Endothelial cell of umbilical vein (primary cell): ENCODE measurements at regions not wholly inside any gene's neighbourhood (a gene's known extent, or its start where the extent isn't known, plus 50 kb on each side); places are given as distances from the start of the nearest gene placed in this dataset.
"Not testable (repeated sequence)": the region's sequence is repeated elsewhere in the genome, so short reads cannot be mapped to it uniquely, and the experiment has no call there.

Experiments used
- BruUV-seq: library from RNA; stranded (reverse); fragments of 400-500 nt; replicated peaks from 2 replicates; lab custom pipeline; 2021; lab: Mats Ljungman, UMichigan
- CTCF ChIA-PET: fragments of 300-600, 350-600 bp; sonication (Branson Sonifier 250); formaldehyde crosslinking; loops from one replicate; lab custom pipeline; 2021; ENCODE audit warnings: antibody characterized with exemption, inconsistent platforms; lab: Charles Lee
- POLR2A ChIA-PET: fragments of 300-600, 350-600 bp; sonication (Branson Sonifier 250); formaldehyde crosslinking; loops from one replicate; lab custom pipeline; 2021; ENCODE audit warnings: antibody characterized with exemption, inconsistent platforms; lab: Charles Lee
- DNase-seq: peaks from one replicate; pipeline ENCODE4 v3.0.0-alpha.2; 2011; ENCODE audit warnings: low read depth, low spot score
- FAIRE-seq: peaks from 2 replicates; lab custom pipeline; 2011; peaks lifted over from hg19 to GRCh38; lab: Jason Lieb, UNC
- H2AFZ ChIP-seq: 2 replicates; pipeline ENCODE4 v1.6.0; 2012; ENCODE audit warnings: low read depth, low read length, control low read depth, inconsistent platforms
- H3K27ac ChIP-seq: 2 replicates; pipeline ENCODE4 v1.5.1; 2011; ENCODE audit warnings: low read depth, mild to moderate bottlenecking, control low read depth, low read length, moderate library complexity; ENCODE audit not compliant: insufficient read depth
- H3K27me3 ChIP-seq, 2 experiments: 2 replicates each; pipeline versions ENCODE4 v1.6.0 to v1.6.1; 2011; ENCODE audit warnings: low read length in 2 of 2, mixed read lengths in 1 of 2; ENCODE audit not compliant: control insufficient read depth in 2 of 2, insufficient read depth in 2 of 2
- H3K36me3 ChIP-seq, 2 experiments: 2 replicates in 1 of 2; 3 replicates in 1 of 2; pipeline ENCODE4 v1.5.1; 2011; ENCODE audit warnings: low read length in 2 of 2, mild to moderate bottlenecking in 1 of 2, moderate library complexity in 1 of 2; ENCODE audit not compliant: control insufficient read depth in 2 of 2, insufficient read depth in 2 of 2; ENCODE audit errors: extremely low read depth in 1 of 2
- H3K4me1 ChIP-seq: 3 replicates; pipeline ENCODE4 v1.5.1; 2011; ENCODE audit warnings: mild to moderate bottlenecking, low read length; ENCODE audit not compliant: control insufficient read depth, insufficient read depth; ENCODE audit errors: extremely low read depth
- H3K4me2 ChIP-seq: 2 replicates; pipeline ENCODE4 v1.6.1; 2011; ENCODE audit warnings: low read length, control low read depth, mixed read lengths; ENCODE audit not compliant: insufficient read depth
- H3K4me3 ChIP-seq, 3 experiments: fragments of 200-600 bp in 1 of 3; sonication (generic), shearing (Covaris generic) in 1 of 3; replicated peaks in 1 of 3; 2 replicates each; pipeline ENCODE4 v1.5.1; 2011 to 2016; ENCODE audit warnings: control low read depth in 3 of 3, low read length in 3 of 3, mild to moderate bottlenecking in 2 of 3, inconsistent platforms in 1 of 3, low read depth in 1 of 3, moderate library complexity in 1 of 3; ENCODE audit not compliant: insufficient read depth in 1 of 3
- H3K79me2 ChIP-seq: 2 replicates; pipeline ENCODE4 v1.6.0; 2012; ENCODE audit warnings: low read length, inconsistent platforms; ENCODE audit not compliant: control insufficient read depth, insufficient read depth
- H3K9ac ChIP-seq: replicated peaks from 2 replicates; pipeline ENCODE3; 2011; ENCODE audit warnings: low read length, control low read depth; ENCODE audit not compliant: insufficient read depth; ENCODE audit errors: extremely low read depth
- H3K9me1 ChIP-seq: replicated peaks from 3 replicates; pipeline ENCODE4 v1.6.0; 2011; ENCODE audit warnings: mild to moderate bottlenecking, low read length; ENCODE audit not compliant: control insufficient read depth, insufficient read depth; ENCODE audit errors: extremely low read depth
- H3K9me3 ChIP-seq: replicated peaks from 2 replicates; pipeline ENCODE4 v1.5.1; 2012; ENCODE audit warnings: low read length, inconsistent platforms; ENCODE audit not compliant: control insufficient read depth, insufficient read depth
- H4K20me1 ChIP-seq: replicated peaks from 2 replicates; pipeline ENCODE3; 2011; ENCODE audit warnings: mild to moderate bottlenecking, low read length; ENCODE audit not compliant: control insufficient read depth, insufficient read depth; ENCODE audit errors: extremely low read depth
- dilution Hi-C: fragments of 300-500 bp; cut with MboI; formaldehyde crosslinking; loops from one replicate; pipeline ENCODE4 v1.15.0; 2019; ENCODE audit warnings: low sequenced_read_pairs; ENCODE audit not compliant: extremely low pct_ligation_motif_present
- intact Hi-C: fragments of 100-400 bp; cut with micrococcal nuclease; formaldehyde crosslinking; loops from one replicate; pipeline ENCODE4 v1.10.0; 2022

DNA sequence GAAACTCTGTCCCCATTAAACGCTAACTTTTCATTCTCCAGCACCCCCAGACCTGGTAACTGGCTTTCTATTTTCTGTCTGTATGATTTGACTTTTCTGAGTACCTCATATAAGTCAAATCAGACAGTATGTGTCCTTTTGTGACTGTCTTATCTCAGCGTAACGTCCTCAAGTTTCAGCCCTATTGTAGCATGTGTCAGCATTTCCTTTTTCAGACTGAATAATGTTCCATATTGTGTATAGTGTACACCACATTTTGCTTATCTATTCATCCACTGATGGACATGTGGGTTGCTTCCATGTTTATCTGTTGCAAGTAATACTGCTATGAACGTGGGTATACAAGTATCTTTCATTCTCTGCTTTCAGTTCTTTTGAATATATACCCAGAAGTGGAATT is 242.4 kb downstream of the RTP5 start:
- H3K27me3 ChIP-seq, H3K9ac ChIP-seq, dilution Hi-C loops, BruUV-seq, H3K9me3 ChIP-seq, H4K20me1 ChIP-seq, H3K36me3 ChIP-seq, H3K79me2 ChIP-seq, CTCF ChIA-PET, H3K27ac ChIP-seq, H3K4me2 ChIP-seq, H3K4me3 ChIP-seq, H3K4me1 ChIP-seq, H2AFZ ChIP-seq, POLR2A ChIA-PET, H3K9me1 ChIP-seq, FAIRE-seq, intact Hi-C loops, DNase-seq: not testable (repeated sequence)

- H3K9me1 ChIP-seq, H4K20me1 ChIP-seq, H3K79me2 ChIP-seq, intact Hi-C loops, H2AFZ ChIP-seq, DNase-seq, H3K9me3 ChIP-seq, FAIRE-seq, H3K4me3 ChIP-seq, dilution Hi-C loops, BruUV-seq, POLR2A ChIA-PET, H3K27me3 ChIP-seq, H3K4me1 ChIP-seq, H3K4me2 ChIP-seq, H3K9ac ChIP-seq, CTCF ChIA-PET, H3K36me3 ChIP-seq, H3K27ac ChIP-seq: not testable (repeated sequence)
These were observed 244.0 kb downstream of the RTP5 start for GRCh38 chr2:242113492-242113891.

GRCh38 chr2:242116676-242117075 is 247.1 kb downstream of the RTP5 start:
- intact Hi-C loops, H3K9me3 ChIP-seq, H3K4me2 ChIP-seq, POLR2A ChIA-PET, H3K9ac ChIP-seq, H3K9me1 ChIP-seq, H2AFZ ChIP-seq, CTCF ChIA-PET, H3K4me3 ChIP-seq, H4K20me1 ChIP-seq, dilution Hi-C loops, H3K79me2 ChIP-seq, FAIRE-seq, H3K4me1 ChIP-seq, H3K36me3 ChIP-seq, BruUV-seq, H3K27ac ChIP-seq, H3K27me3 ChIP-seq: not testable (repeated sequence)
- DNase-seq: peak; percentile 19

DNA sequence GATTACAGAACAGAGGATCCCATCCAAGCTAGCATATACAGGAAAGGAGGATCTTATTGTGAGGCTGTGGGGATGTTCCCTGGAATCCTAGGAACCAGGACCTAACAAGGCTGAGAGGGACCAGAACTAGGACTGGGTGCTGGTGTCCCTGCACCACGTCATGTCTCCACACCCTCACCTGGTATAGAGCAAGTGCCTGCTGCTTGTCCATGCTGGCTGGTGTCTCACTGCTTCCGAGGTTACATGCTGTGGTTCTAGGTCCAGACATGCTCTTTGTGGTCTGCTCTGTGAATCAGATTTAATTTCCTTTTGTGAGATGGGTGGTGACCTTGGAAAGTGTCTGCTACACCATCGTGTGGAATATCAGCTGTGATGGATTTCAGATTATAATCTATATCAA is 247.8 kb downstream of the RTP5 start:
- POLR2A ChIA-PET, intact Hi-C loops, H3K9me1 ChIP-seq, H3K79me2 ChIP-seq, H3K9ac ChIP-seq, H3K36me3 ChIP-seq, H3K4me3 ChIP-seq, H4K20me1 ChIP-seq, H2AFZ ChIP-seq, DNase-seq, BruUV-seq, H3K27me3 ChIP-seq, dilution Hi-C loops, FAIRE-seq, H3K27ac ChIP-seq, H3K4me1 ChIP-seq, H3K4me2 ChIP-seq, CTCF ChIA-PET, H3K9me3 ChIP-seq: not testable (repeated sequence)
